ENCODE measurements at regions not wholly inside any gene's neighbourhood (a gene's known extent, or its start where the extent isn't known, plus 50 kb on each side); places are given as distances from the start of the nearest gene placed in this dataset.
A peak's percentile ranks its signal among the peaks of the same experiment; 100 is the strongest.

GRCh38 chr3:176964661-176965060 is 232.6 kb downstream of the TBL1XR1 start:
- no peaks in the 10 kb centered on the region for H3K27me3 Mint-ChIP-seq (ENCODE audit: low read depth, unreplicated experiment)
- Histone ChIP-seq H3K79me2 (ENCODE audit: insufficient read depth, low read length) (no peaks in the 10 kb centered on the region), H3K4me1 (ENCODE audit: insufficient read depth, low read length) (peaks cover 3% of the 10 kb centered on the region), H3K4me2 (ENCODE audit: low read length) (no peak overlapping the region), H3K27ac (ENCODE audit: low read depth, low read length) (no peak overlapping the region), H3K9me3 (ENCODE audit: insufficient read depth, low read depth, low read length) (no peaks in the 10 kb centered on the region), H3K4me3 (ENCODE audit: insufficient read depth, low read depth, low read length) (no peak overlapping the region), H3K27me3 (ENCODE audit: insufficient read depth, low read length) (no peaks in the 10 kb centered on the region), H4K20me1 (ENCODE audit: insufficient read depth, low read length) (no peaks in the 10 kb centered on the region), H2AFZ (ENCODE audit: low read depth, low read length) (no peak overlapping the region), H3K36me3 (ENCODE audit: insufficient read depth, low read length) (no peaks in the 10 kb centered on the region), H3K9ac (ENCODE audit: low read length) (no peak overlapping the region)
- H3K4me3 Mint-ChIP-seq (ENCODE audit: unreplicated experiment), result no peak overlapping the region
- TF ChIP-seq, protein P1, sequence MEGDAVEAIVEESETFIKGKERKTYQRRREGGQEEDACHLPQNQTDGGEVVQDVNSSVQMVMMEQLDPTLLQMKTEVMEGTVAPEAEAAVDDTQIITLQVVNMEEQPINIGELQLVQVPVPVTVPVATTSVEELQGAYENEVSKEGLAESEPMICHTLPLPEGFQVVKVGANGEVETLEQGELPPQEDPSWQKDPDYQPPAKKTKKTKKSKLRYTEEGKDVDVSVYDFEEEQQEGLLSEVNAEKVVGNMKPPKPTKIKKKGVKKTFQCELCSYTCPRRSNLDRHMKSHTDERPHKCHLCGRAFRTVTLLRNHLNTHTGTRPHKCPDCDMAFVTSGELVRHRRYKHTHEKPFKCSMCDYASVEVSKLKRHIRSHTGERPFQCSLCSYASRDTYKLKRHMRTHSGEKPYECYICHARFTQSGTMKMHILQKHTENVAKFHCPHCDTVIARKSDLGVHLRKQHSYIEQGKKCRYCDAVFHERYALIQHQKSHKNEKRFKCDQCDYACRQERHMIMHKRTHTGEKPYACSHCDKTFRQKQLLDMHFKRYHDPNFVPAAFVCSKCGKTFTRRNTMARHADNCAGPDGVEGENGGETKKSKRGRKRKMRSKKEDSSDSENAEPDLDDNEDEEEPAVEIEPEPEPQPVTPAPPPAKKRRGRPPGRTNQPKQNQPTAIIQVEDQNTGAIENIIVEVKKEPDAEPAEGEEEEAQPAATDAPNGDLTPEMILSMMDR (IDR thresholded peaks at IDR 0.05; ENCODE audit: insufficient read depth, low read depth, low read length), result no peak
- TF ChIP-seq EZH2 (IDR thresholded peaks at IDR 0.05; ENCODE audit: insufficient read depth, low read length), result no peak
- no peaks in the 10 kb centered on the region for H3K36me3 Mint-ChIP-seq (ENCODE audit: low read depth, unreplicated experiment)
- H3K4me1 Mint-ChIP-seq (ENCODE audit: low read depth, unreplicated experiment), result peaks cover 27% of the 10 kb centered on the region
- H3K27ac Mint-ChIP-seq (ENCODE audit: unreplicated experiment), result no peak overlapping the region
- DNase-seq (ENCODE audit: low read depth) (peak; percentile 44), FAIRE-seq (no peak)
- H3K9me3 Mint-ChIP-seq (ENCODE audit: unreplicated experiment), result peaks cover 2% of the 10 kb centered on the region

GRCh38 chr3:176961916-176962315 is 235.4 kb downstream of the TBL1XR1 start:
- FAIRE-seq (peak; percentile 80), DNase-seq (ENCODE audit: low read depth) (peak; percentile 36)
- Histone ChIP-seq H3K27ac (ENCODE audit: low read depth, low read length) (no peak overlapping the region), H3K4me3 (ENCODE audit: insufficient read depth, low read depth, low read length) (no peak overlapping the region), H3K9me3 (ENCODE audit: insufficient read depth, low read depth, low read length) (no peaks in the 10 kb centered on the region), H3K4me2 (ENCODE audit: low read length) (no peak overlapping the region), H3K79me2 (ENCODE audit: insufficient read depth, low read length) (no peaks in the 10 kb centered on the region), H3K36me3 (ENCODE audit: insufficient read depth, low read length) (no peaks in the 10 kb centered on the region), H3K4me1 (ENCODE audit: insufficient read depth, low read length) (no peaks in the 10 kb centered on the region), H2AFZ (ENCODE audit: low read depth, low read length) (no peak overlapping the region), H4K20me1 (ENCODE audit: insufficient read depth, low read length) (no peaks in the 10 kb centered on the region), H3K9ac (ENCODE audit: low read length) (no peak overlapping the region), H3K27me3 (ENCODE audit: insufficient read depth, low read length) (no peaks in the 10 kb centered on the region)
- peak overlapping the region; percentile 75 for H3K27ac Mint-ChIP-seq (ENCODE audit: unreplicated experiment)
- no peaks in the 10 kb centered on the region for H3K36me3 Mint-ChIP-seq (ENCODE audit: low read depth, unreplicated experiment)
- peak overlapping the region; percentile 5 for H3K4me3 Mint-ChIP-seq (ENCODE audit: unreplicated experiment)
- TF ChIP-seq, protein P1 (IDR thresholded peaks at IDR 0.05; ENCODE audit: insufficient read depth, low read depth, low read length), result no peak
- no peak for TF ChIP-seq EZH2 (IDR thresholded peaks at IDR 0.05; ENCODE audit: insufficient read depth, low read length)
- peaks cover 13% of the 10 kb centered on the region for H3K4me1 Mint-ChIP-seq (ENCODE audit: low read depth, unreplicated experiment)
- no peaks in the 10 kb centered on the region for H3K27me3 Mint-ChIP-seq (ENCODE audit: low read depth, unreplicated experiment)
- no peaks in the 10 kb centered on the region for H3K9me3 Mint-ChIP-seq (ENCODE audit: unreplicated experiment)

DNA sequence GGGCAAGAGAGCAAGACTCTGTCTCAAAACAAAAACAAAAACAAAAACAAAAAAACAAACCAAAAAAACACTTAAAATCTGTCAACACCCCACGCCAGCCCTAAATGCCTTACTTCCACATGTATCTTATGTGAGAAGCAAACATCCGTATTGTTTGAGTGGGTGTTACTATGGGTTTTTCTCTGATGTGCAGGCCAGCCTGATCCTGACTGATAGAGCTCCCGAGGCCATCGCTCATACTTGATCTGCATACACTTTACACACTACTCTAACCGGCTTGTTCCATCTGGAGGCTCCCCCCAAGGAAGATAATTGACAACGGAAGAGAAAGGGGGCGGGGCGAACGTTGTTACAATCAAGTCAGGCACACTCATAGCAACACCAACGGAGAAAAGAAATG is 237.4 kb downstream of the TBL1XR1 start:
- no peak for TF ChIP-seq EZH2 (IDR thresholded peaks at IDR 0.05; ENCODE audit: insufficient read depth, low read length)
- TF ChIP-seq, protein P1 (IDR thresholded peaks at IDR 0.05; ENCODE audit: insufficient read depth, low read depth, low read length), result no peak
- H3K27me3 ChIP-seq (ENCODE audit: insufficient read depth, low read length), result no peaks in the 10 kb centered on the region
- no peaks in the 10 kb centered on the region for H3K9me3 ChIP-seq (ENCODE audit: insufficient read depth, low read depth, low read length)
- H3K9me3 Mint-ChIP-seq (ENCODE audit: unreplicated experiment), result no peaks in the 10 kb centered on the region
- H3K4me1 ChIP-seq (ENCODE audit: insufficient read depth, low read length), result no peaks in the 10 kb centered on the region
- H3K79me2 ChIP-seq (ENCODE audit: insufficient read depth, low read length), result no peaks in the 10 kb centered on the region
- no peaks in the 10 kb centered on the region for H3K36me3 ChIP-seq (ENCODE audit: insufficient read depth, low read length)
- no peaks in the 10 kb centered on the region for H3K27me3 Mint-ChIP-seq (ENCODE audit: low read depth, unreplicated experiment)
- no peak for DNase-seq (ENCODE audit: low read depth)
- no peaks in the 10 kb centered on the region for H4K20me1 ChIP-seq (ENCODE audit: insufficient read depth, low read length)
- no peak for FAIRE-seq
- H3K4me3 Mint-ChIP-seq (ENCODE audit: unreplicated experiment), result no peak overlapping the region
- H3K4me1 Mint-ChIP-seq (ENCODE audit: low read depth, unreplicated experiment), result peaks cover 13% of the 10 kb centered on the region
- no peak overlapping the region for H3K4me3 ChIP-seq (ENCODE audit: insufficient read depth, low read depth, low read length)
- no peak overlapping the region for H3K9ac ChIP-seq (ENCODE audit: low read length)
- no peak overlapping the region for H3K27ac ChIP-seq (ENCODE audit: low read depth, low read length)
- no peak overlapping the region for H3K27ac Mint-ChIP-seq (ENCODE audit: unreplicated experiment)
- no peaks in the 10 kb centered on the region for H3K36me3 Mint-ChIP-seq (ENCODE audit: low read depth, unreplicated experiment)
- H2AFZ ChIP-seq (ENCODE audit: low read depth, low read length), result no peak overlapping the region
- H3K4me2 ChIP-seq (ENCODE audit: low read length), result no peak overlapping the region

Data from astrocyte (in vitro differentiated cells and primary cell).